HepG2 (cell line): ENCODE measurements at regions not wholly inside any gene's neighbourhood (a gene's known extent, or its start where the extent isn't known, plus 50 kb on each side); places are given as distances from the start of the nearest gene placed in this dataset.

Experiments
- ATAD3A ChIP-seq: sonication (generic); formaldehyde crosslinking; IDR thresholded peaks from 2 replicates; pipeline ENCODE4 v1.4.0; 2020; ENCODE audit warnings: missing genetic modification reagents
- ETV6 ChIP-seq: sonication (generic); formaldehyde crosslinking; conservative IDR thresholded peaks from 2 replicates; pipeline ENCODE4 v1.4.0; 2020; ENCODE audit warnings: missing genetic modification reagents
- HINFP ChIP-seq: sonication (generic); formaldehyde crosslinking; IDR thresholded peaks from 2 replicates; pipeline ENCODE4 v1.4.0; 2020; ENCODE audit warnings: low read depth, mild to moderate bottlenecking, missing genetic modification reagents
- IRF1 ChIP-seq: sonication (generic); formaldehyde crosslinking; IDR thresholded peaks from 2 replicates; pipeline ENCODE4 v1.4.0; 2020; ENCODE audit warnings: low read depth, mild to moderate bottlenecking, missing genetic modification reagents
- KLF15 ChIP-seq: sonication (generic); formaldehyde crosslinking; IDR thresholded peaks from 2 replicates; pipeline ENCODE4 v1.8.1; 2023; ENCODE audit warnings: borderline replicate concordance, mild to moderate bottlenecking, inconsistent platforms, missing genetic modification reagents, mixed read lengths
- POGK ChIP-seq: sonication (generic); formaldehyde crosslinking; conservative IDR thresholded peaks from 2 replicates; pipeline ENCODE4 v1.8.0; 2022; ENCODE audit warnings: mild to moderate bottlenecking, moderate library complexity, missing genetic modification reagents
- POLR2A ChIP-seq, 2 experiments: IDR thresholded peaks; 2 replicates each; pipeline ENCODE4 v1.6.1; 2011; ENCODE audit warnings: low read depth in 2 of 2, low read length in 2 of 2, mild to moderate bottlenecking in 1 of 2, moderate library complexity in 1 of 2; ENCODE audit not compliant: insufficient read depth in 1 of 2
- YEATS4 ChIP-seq: sonication (generic); formaldehyde crosslinking; IDR thresholded peaks from 2 replicates; pipeline ENCODE4 v1.4.0; 2020; ENCODE audit warnings: missing genetic modification reagents, borderline replicate concordance
- ZNF24 ChIP-seq: fragments of 450-650 bp; IDR thresholded peaks from 2 replicates; pipeline ENCODE4 v1.6.1; 2017; ENCODE audit warnings: antibody characterized with exemption, mild to moderate bottlenecking
- ZNF557 ChIP-seq: sonication (generic); formaldehyde crosslinking; IDR thresholded peaks from 2 replicates; pipeline ENCODE4 v1.4.0; 2020; ENCODE audit warnings: missing genetic modification reagents
- ZNF609 ChIP-seq: sonication (generic); formaldehyde crosslinking; IDR thresholded peaks from 2 replicates; pipeline ENCODE4 v1.4.0; 2020; ENCODE audit warnings: mild to moderate bottlenecking, missing genetic modification reagents, borderline replicate concordance
- ZNF720 ChIP-seq: sonication (generic); formaldehyde crosslinking; IDR thresholded peaks from 2 replicates; pipeline ENCODE4 v1.4.0; 2020; ENCODE audit warnings: missing genetic modification reagents
- TF ChIP-seq, protein P1 (sequence below): sonication (generic); formaldehyde crosslinking; IDR thresholded peaks from 2 replicates; pipeline ENCODE4 v1.9.0; 2021; ENCODE audit warnings: missing genetic modification reagents, borderline replicate concordance
- TF ChIP-seq, protein P2 (sequence below): sonication (generic); formaldehyde crosslinking; IDR thresholded peaks from 2 replicates; pipeline ENCODE4 v1.8.0; 2022; ENCODE audit warnings: missing genetic modification reagents, mild to moderate bottlenecking, moderate library complexity, borderline replicate concordance
- TF ChIP-seq, protein P3 (sequence below): sonication (generic); formaldehyde crosslinking; IDR thresholded peaks from 2 replicates; pipeline ENCODE4 v1.8.0; 2022; ENCODE audit warnings: low read depth, missing genetic modification reagents

GRCh38 chr4:157803845-157804521 lies 368.8 kb downstream of the GASK1B start (continued):
- TF ChIP-seq HINFP (CRISPR knock-in tag) (no peak), ZNF720 (CRISPR knock-in tag) (no peak), POGK (CRISPR knock-in tag) (no peak), POLR2A (IDR thresholded peaks at IDR 0.05; ENCODE audit: insufficient read depth in 1 of 2, low read depth in 2 of 2, low read length in 2 of 2) (no peak), IRF1 (CRISPR knock-in tag) (no peak), YEATS4 (CRISPR knock-in tag) (no peak), ETV6 (CRISPR knock-in tag) (no peak), ZNF609 (CRISPR knock-in tag) (peak; percentile 24; the same call in 1 of the 2 replicates), ZNF557 (CRISPR knock-in tag) (no peak), ZNF24 (no peak), ATAD3A (no peak), KLF15 (CRISPR knock-in tag) (no peak)
- TF ChIP-seq, protein P1, sequence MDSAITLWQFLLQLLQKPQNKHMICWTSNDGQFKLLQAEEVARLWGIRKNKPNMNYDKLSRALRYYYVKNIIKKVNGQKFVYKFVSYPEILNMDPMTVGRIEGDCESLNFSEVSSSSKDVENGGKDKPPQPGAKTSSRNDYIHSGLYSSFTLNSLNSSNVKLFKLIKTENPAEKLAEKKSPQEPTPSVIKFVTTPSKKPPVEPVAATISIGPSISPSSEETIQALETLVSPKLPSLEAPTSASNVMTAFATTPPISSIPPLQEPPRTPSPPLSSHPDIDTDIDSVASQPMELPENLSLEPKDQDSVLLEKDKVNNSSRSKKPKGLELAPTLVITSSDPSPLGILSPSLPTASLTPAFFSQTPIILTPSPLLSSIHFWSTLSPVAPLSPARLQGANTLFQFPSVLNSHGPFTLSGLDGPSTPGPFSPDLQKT (CRISPR knock-in tag) = no peak
- TF ChIP-seq, protein P2, sequence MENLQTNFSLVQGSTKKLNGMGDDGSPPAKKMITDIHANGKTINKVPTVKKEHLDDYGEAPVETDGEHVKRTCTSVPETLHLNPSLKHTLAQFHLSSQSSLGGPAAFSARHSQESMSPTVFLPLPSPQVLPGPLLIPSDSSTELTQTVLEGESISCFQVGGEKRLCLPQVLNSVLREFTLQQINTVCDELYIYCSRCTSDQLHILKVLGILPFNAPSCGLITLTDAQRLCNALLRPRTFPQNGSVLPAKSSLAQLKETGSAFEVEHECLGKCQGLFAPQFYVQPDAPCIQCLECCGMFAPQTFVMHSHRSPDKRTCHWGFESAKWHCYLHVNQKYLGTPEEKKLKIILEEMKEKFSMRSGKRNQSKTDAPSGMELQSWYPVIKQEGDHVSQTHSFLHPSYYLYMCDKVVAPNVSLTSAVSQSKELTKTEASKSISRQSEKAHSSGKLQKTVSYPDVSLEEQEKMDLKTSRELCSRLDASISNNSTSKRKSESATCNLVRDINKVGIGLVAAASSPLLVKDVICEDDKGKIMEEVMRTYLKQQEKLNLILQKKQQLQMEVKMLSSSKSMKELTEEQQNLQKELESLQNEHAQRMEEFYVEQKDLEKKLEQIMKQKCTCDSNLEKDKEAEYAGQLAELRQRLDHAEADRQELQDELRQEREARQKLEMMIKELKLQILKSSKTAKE (CRISPR knock-in tag) = no peak
- TF ChIP-seq, protein P3, sequence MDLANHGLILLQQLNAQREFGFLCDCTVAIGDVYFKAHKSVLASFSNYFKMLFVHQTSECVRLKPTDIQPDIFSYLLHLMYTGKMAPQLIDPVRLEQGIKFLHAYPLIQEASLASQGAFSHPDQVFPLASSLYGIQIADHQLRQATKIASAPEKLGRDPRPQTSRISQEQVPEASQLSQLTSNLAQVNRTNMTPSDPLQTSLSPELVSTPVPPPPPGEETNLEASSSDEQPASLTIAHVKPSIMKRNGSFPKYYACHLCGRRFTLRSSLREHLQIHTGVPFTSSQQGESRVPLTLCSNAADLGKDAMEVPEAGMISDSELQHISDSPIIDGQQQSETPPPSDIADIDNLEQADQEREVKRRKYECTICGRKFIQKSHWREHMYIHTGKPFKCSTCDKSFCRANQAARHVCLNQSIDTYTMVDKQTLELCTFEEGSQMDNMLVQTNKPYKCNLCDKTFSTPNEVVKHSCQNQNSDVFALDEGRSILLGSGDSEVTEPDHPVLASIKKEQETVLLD (CRISPR knock-in tag) = no peak
